Endothelial cell of umbilical vein (primary cell): ENCODE measurements at regions not wholly inside any gene's neighbourhood (a gene's known extent, or its start where the extent isn't known, plus 50 kb on each side); places are given as distances from the start of the nearest gene placed in this dataset.

Source experiments
- CTCF ChIP-seq, 2 donors: IDR thresholded peaks; 1 replicate in 1 of 2; 2 replicates in 1 of 2; pipeline ENCODE4 v1.5.1; 2011; ENCODE audit warnings: low read length in 2 of 2, mild to moderate bottlenecking in 2 of 2, moderate library complexity in 2 of 2, control low read depth in 1 of 2, inconsistent platforms in 1 of 2, low read depth in 1 of 2; ENCODE audit not compliant: insufficient read depth in 1 of 2; ENCODE audit errors: extremely low read depth in 1 of 2
- EZH2 ChIP-seq: IDR thresholded peaks from 2 replicates; pipeline ENCODE4 v1.6.1; 2012; ENCODE audit warnings: borderline replicate concordance, low read depth, mild to moderate bottlenecking, moderate library complexity, low read length, inconsistent platforms; ENCODE audit not compliant: severe bottlenecking
- FOS ChIP-seq: IDR thresholded peaks from 2 replicates; pipeline ENCODE4 v1.6.1; 2011; ENCODE audit warnings: mild to moderate bottlenecking, low read length, moderate library complexity, borderline replicate concordance; ENCODE audit not compliant: insufficient read depth
- GATA2 ChIP-seq: IDR thresholded peaks from 2 replicates; pipeline ENCODE4 v1.7.0; 2011; ENCODE audit warnings: low read depth, mild to moderate bottlenecking, moderate library complexity, mixed read lengths, low read length; ENCODE audit not compliant: insufficient read length, insufficient read depth
- JUN ChIP-seq: IDR thresholded peaks from 2 replicates; pipeline ENCODE4 v1.6.1; 2011; ENCODE audit warnings: borderline replicate concordance, low read depth; ENCODE audit not compliant: insufficient read length, insufficient read depth
- MAX ChIP-seq: IDR thresholded peaks from 2 replicates; pipeline ENCODE4 v1.6.1; 2011; ENCODE audit not compliant: insufficient read depth, insufficient read length
- MYC ChIP-seq: IDR thresholded peaks from one replicate; pipeline ENCODE4 v1.6.1; 2011; ENCODE audit warnings: mild to moderate bottlenecking, low read depth, low read length
- POLR2A ChIP-seq: IDR thresholded peaks from 2 replicates; pipeline ENCODE4 v1.6.1; 2012; ENCODE audit warnings: low read depth, mild to moderate bottlenecking, control low read depth, low read length
- POLR2AphosphoS5 ChIP-seq: IDR thresholded peaks from 2 replicates; pipeline ENCODE4 v1.6.1; 2012; ENCODE audit warnings: low read depth, mild to moderate bottlenecking, control low read depth, low read length, moderate library complexity; ENCODE audit not compliant: insufficient read depth

GRCh38 chr12:91732086-91732485, 413.6 kb downstream of the BTG1 start:
- TF ChIP-seq MAX (no peak), CTCF (IDR thresholded peaks at IDR 0.05; ENCODE audit: extremely low read depth in 1 of 2, insufficient read depth in 1 of 2, low read depth in 1 of 2, low read length in 2 of 2) (no peak), EZH2 (no peak), MYC (no peak), POLR2AphosphoS5 (no peak), JUN (no peak), FOS (no peak), GATA2 (no peak), POLR2A (no peak)
